ENCODE measurements at regions not wholly inside any gene's neighbourhood (a gene's known extent, or its start where the extent isn't known, plus 50 kb on each side); places are given as distances from the start of the nearest gene placed in this dataset.
A peak's percentile ranks its signal among the peaks of the same experiment; 100 is the strongest.

DNA sequence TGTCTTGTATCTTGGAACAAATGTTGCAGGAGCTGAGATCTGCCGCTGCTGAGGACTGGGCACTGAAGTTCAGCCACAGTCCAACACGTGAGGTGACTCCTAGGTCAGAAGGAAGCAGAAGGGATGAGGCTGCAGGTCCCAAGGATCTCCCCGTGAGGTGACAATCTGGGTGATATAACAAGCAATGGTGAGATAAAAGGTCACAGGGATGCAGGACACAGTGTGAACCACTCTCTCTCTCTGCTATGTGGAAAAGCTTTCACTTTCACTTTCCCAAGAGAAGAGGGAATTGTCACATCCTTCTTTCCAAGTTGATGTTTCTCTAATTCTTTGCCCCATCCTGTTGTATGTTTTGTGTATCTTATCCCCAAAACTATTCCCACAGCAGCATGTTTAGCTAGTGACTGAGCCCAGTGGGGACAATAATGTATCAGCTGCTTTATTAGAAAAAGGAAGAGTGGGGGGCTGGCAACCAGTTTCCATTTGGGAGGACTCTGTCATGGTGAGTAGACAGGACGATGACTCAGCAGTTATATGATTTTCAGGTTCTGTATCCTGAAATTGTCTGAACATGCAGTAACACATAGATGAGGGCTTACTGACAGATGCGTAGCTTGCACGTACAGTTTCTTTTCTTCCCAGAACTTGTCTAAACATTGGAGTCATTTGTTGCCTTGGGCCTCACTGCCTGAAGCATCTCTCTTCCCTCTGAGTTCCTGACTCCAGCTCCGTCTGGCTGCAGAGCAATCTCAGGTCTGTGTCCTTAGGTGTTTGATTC is 1415.8 kb upstream of the TENM3 start:
- Histone ChIP-seq H2AFZ (ENCODE audit: low read length) (peak overlapping the region; percentile 94), H3K79me2 (ENCODE audit: insufficient read depth, low read length) (no peaks in the 10 kb centered on the region), H3K27ac (ENCODE audit: low read depth, low read length) (peak overlapping the region; percentile 39), H3K4me3 (ENCODE audit: insufficient read depth, low read length) (peak overlapping the region; percentile 69), H3K4me2 (ENCODE audit: insufficient read depth, low read length) (peak overlapping the region; percentile 83), H3K27me3 (ENCODE audit: insufficient read depth, low read length) (no peaks in the 10 kb centered on the region), H4K20me1 (ENCODE audit: insufficient read depth, low read length) (no peaks in the 10 kb centered on the region), H3K36me3 (ENCODE audit: insufficient read depth, low read length) (no peaks in the 10 kb centered on the region), H3K9me3 (ENCODE audit: low read depth, low read length) (no peaks in the 10 kb centered on the region), H3K4me1 (ENCODE audit: insufficient read depth, low read length) (peaks cover 5% of the 10 kb centered on the region)
- peak; percentile 51 for DNase-seq (ENCODE audit: insufficient read length, low spot score, missing footprints)
- TF ChIP-seq, protein P1, sequence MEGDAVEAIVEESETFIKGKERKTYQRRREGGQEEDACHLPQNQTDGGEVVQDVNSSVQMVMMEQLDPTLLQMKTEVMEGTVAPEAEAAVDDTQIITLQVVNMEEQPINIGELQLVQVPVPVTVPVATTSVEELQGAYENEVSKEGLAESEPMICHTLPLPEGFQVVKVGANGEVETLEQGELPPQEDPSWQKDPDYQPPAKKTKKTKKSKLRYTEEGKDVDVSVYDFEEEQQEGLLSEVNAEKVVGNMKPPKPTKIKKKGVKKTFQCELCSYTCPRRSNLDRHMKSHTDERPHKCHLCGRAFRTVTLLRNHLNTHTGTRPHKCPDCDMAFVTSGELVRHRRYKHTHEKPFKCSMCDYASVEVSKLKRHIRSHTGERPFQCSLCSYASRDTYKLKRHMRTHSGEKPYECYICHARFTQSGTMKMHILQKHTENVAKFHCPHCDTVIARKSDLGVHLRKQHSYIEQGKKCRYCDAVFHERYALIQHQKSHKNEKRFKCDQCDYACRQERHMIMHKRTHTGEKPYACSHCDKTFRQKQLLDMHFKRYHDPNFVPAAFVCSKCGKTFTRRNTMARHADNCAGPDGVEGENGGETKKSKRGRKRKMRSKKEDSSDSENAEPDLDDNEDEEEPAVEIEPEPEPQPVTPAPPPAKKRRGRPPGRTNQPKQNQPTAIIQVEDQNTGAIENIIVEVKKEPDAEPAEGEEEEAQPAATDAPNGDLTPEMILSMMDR (IDR thresholded peaks at IDR 0.05; ENCODE audit: extremely low read depth, low read depth, low read length): no peak

GRCh38 chr4:180828455-180829018 is 1414.7 kb upstream of the TENM3 start:
- Histone ChIP-seq H3K4me2 (ENCODE audit: insufficient read depth, low read length) (no peak overlapping the region), H3K4me1 (ENCODE audit: insufficient read depth, low read length) (peaks cover 5% of the 10 kb centered on the region), H3K79me2 (ENCODE audit: insufficient read depth, low read length) (no peaks in the 10 kb centered on the region), H3K27me3 (ENCODE audit: insufficient read depth, low read length) (no peaks in the 10 kb centered on the region), H3K27ac (ENCODE audit: low read depth, low read length) (no peak overlapping the region), H2AFZ (ENCODE audit: low read length) (no peak overlapping the region), H3K4me3 (ENCODE audit: insufficient read depth, low read length) (no peak overlapping the region), H3K36me3 (ENCODE audit: insufficient read depth, low read length) (no peaks in the 10 kb centered on the region), H4K20me1 (ENCODE audit: insufficient read depth, low read length) (no peaks in the 10 kb centered on the region), H3K9me3 (ENCODE audit: low read depth, low read length) (no peaks in the 10 kb centered on the region)
- no peak for DNase-seq (ENCODE audit: insufficient read length, low spot score, missing footprints)
- TF ChIP-seq, protein P1 (IDR thresholded peaks at IDR 0.05; ENCODE audit: extremely low read depth, low read depth, low read length): peak; percentile 68

GRCh38 chr4:180832073-180832472 is 1411.1 kb upstream of the TENM3 start:
- Histone ChIP-seq H3K9me3 (ENCODE audit: low read depth, low read length) (no peaks in the 10 kb centered on the region), H3K27ac (ENCODE audit: low read depth, low read length) (no peak overlapping the region), H4K20me1 (ENCODE audit: insufficient read depth, low read length) (no peaks in the 10 kb centered on the region), H3K79me2 (ENCODE audit: insufficient read depth, low read length) (no peaks in the 10 kb centered on the region), H3K27me3 (ENCODE audit: insufficient read depth, low read length) (no peaks in the 10 kb centered on the region), H3K4me2 (ENCODE audit: insufficient read depth, low read length) (no peak overlapping the region), H3K36me3 (ENCODE audit: insufficient read depth, low read length) (no peaks in the 10 kb centered on the region), H2AFZ (ENCODE audit: low read length) (no peak overlapping the region), H3K4me3 (ENCODE audit: insufficient read depth, low read length) (no peak overlapping the region), H3K4me1 (ENCODE audit: insufficient read depth, low read length) (peaks cover 5% of the 10 kb centered on the region)
- no peak for DNase-seq (ENCODE audit: insufficient read length, low spot score, missing footprints)
- TF ChIP-seq, protein P1 (IDR thresholded peaks at IDR 0.05; ENCODE audit: extremely low read depth, low read depth, low read length): peak; percentile 7

GRCh38 chr4:180840142-180840541 is 1403.1 kb upstream of the TENM3 start:
- Histone ChIP-seq H3K36me3 (ENCODE audit: insufficient read depth, low read length) (no peaks in the 10 kb centered on the region), H3K4me2 (ENCODE audit: insufficient read depth, low read length) (no peak overlapping the region), H3K4me3 (ENCODE audit: insufficient read depth, low read length) (no peak overlapping the region), H3K27ac (ENCODE audit: low read depth, low read length) (no peak overlapping the region), H4K20me1 (ENCODE audit: insufficient read depth, low read length) (no peaks in the 10 kb centered on the region), H3K4me1 (ENCODE audit: insufficient read depth, low read length) (no peaks in the 10 kb centered on the region), H3K79me2 (ENCODE audit: insufficient read depth, low read length) (no peaks in the 10 kb centered on the region), H3K9me3 (ENCODE audit: low read depth, low read length) (no peaks in the 10 kb centered on the region), H3K27me3 (ENCODE audit: insufficient read depth, low read length) (no peaks in the 10 kb centered on the region), H2AFZ (ENCODE audit: low read length) (no peak overlapping the region)
- no peak for DNase-seq (ENCODE audit: insufficient read length, low spot score, missing footprints)
- TF ChIP-seq, protein P1 (IDR thresholded peaks at IDR 0.05; ENCODE audit: extremely low read depth, low read depth, low read length): no peak
